ENCODE measurements at regions not wholly inside any gene's neighbourhood (a gene's known extent, or its start where the extent isn't known, plus 50 kb on each side); places are given as distances from the start of the nearest gene placed in this dataset.

- Histone ChIP-seq H3K36me3 (no peaks in the 10 kb centered on the region), H3K9me3 (replicated peaks) (no peaks in the 10 kb centered on the region), H3K4me3 (no peak overlapping the region), H3K27ac (replicated peaks) (no peak overlapping the region), H3K27me3 (ENCODE audit: low read depth) (no peaks in the 10 kb centered on the region), H3K4me1 (no peaks in the 10 kb centered on the region)
- no peak for DNase-seq
- intact Hi-C loops (cut with micrococcal nuclease) = no loop called here
- TF ChIP-seq CTCF (IDR thresholded peaks at IDR 0.05; ENCODE audit: borderline replicate concordance) = no peak
Measured at GRCh38 chr20:7695635-7696034, 244.6 kb downstream of the HAO1 start.

GRCh38 chr20:7696311-7696710, 243.9 kb downstream of the HAO1 start:
- no peak for TF ChIP-seq CTCF (IDR thresholded peaks at IDR 0.05; ENCODE audit: borderline replicate concordance)
- H3K27me3 ChIP-seq (ENCODE audit: low read depth) = no peaks in the 10 kb centered on the region
- H3K36me3 ChIP-seq = no peaks in the 10 kb centered on the region
- H3K27ac ChIP-seq (replicated peaks) = no peak overlapping the region
- no peaks in the 10 kb centered on the region for H3K9me3 ChIP-seq (replicated peaks)
- no peak for DNase-seq
- H3K4me1 ChIP-seq = no peaks in the 10 kb centered on the region
- no peak overlapping the region for H3K4me3 ChIP-seq
- intact Hi-C loops (cut with micrococcal nuclease) = no loop called here

- Histone ChIP-seq H3K27me3 (ENCODE audit: low read depth) (no peaks in the 10 kb centered on the region), H3K36me3 (no peaks in the 10 kb centered on the region), H3K4me1 (no peaks in the 10 kb centered on the region), H3K9me3 (replicated peaks) (no peaks in the 10 kb centered on the region), H3K4me3 (no peak overlapping the region), H3K27ac (replicated peaks) (no peak overlapping the region)
- no peak for DNase-seq
- intact Hi-C loops (cut with micrococcal nuclease) = no loop called here
- TF ChIP-seq CTCF (IDR thresholded peaks at IDR 0.05; ENCODE audit: borderline replicate concordance) = no peak
Measured at GRCh38 chr20:7702141-7702540, 238.1 kb downstream of the HAO1 start.

- H3K27ac ChIP-seq (replicated peaks) = no peak overlapping the region
- H3K4me1 ChIP-seq = no peaks in the 10 kb centered on the region
- no peaks in the 10 kb centered on the region for H3K27me3 ChIP-seq (ENCODE audit: low read depth)
- H3K4me3 ChIP-seq = no peak overlapping the region
- no peak for DNase-seq
- H3K36me3 ChIP-seq = no peaks in the 10 kb centered on the region
- H3K9me3 ChIP-seq (replicated peaks) = no peaks in the 10 kb centered on the region
- no peak for TF ChIP-seq CTCF (IDR thresholded peaks at IDR 0.05; ENCODE audit: borderline replicate concordance)
- intact Hi-C loops (cut with micrococcal nuclease) = no loop called here
Measured at GRCh38 chr20:7703551-7703961, 236.7 kb downstream of the HAO1 start.

- no peaks in the 10 kb centered on the region for H3K9me3 ChIP-seq (replicated peaks)
- H3K36me3 ChIP-seq = no peaks in the 10 kb centered on the region
- intact Hi-C loops (cut with micrococcal nuclease) = no loop called here
- DNase-seq = no peak
- no peaks in the 10 kb centered on the region for H3K4me1 ChIP-seq
- H3K27me3 ChIP-seq (ENCODE audit: low read depth) = no peaks in the 10 kb centered on the region
- no peak overlapping the region for H3K4me3 ChIP-seq
- no peak overlapping the region for H3K27ac ChIP-seq (replicated peaks)
- no peak for TF ChIP-seq CTCF (IDR thresholded peaks at IDR 0.05; ENCODE audit: borderline replicate concordance)
Measured at GRCh38 chr20:7703996-7704395, 236.3 kb downstream of the HAO1 start.

GRCh38 chr20:7708112-7708511, 232.1 kb downstream of the HAO1 start:
- no peak overlapping the region for H3K27ac ChIP-seq (replicated peaks)
- TF ChIP-seq CTCF (IDR thresholded peaks at IDR 0.05; ENCODE audit: borderline replicate concordance) = no peak
- intact Hi-C loops (cut with micrococcal nuclease) = no loop called here
- no peaks in the 10 kb centered on the region for H3K27me3 ChIP-seq (ENCODE audit: low read depth)
- H3K9me3 ChIP-seq (replicated peaks) = no peaks in the 10 kb centered on the region
- no peaks in the 10 kb centered on the region for H3K4me1 ChIP-seq
- no peak for DNase-seq
- H3K4me3 ChIP-seq = no peak overlapping the region
- no peaks in the 10 kb centered on the region for H3K36me3 ChIP-seq
